ENCODE measurements at regions not wholly inside any gene's neighbourhood (a gene's known extent, or its start where the extent isn't known, plus 50 kb on each side); places are given as distances from the start of the nearest gene placed in this dataset.

- Histone ChIP-seq H4K8ac (ENCODE audit: low read length) (no peak overlapping the region), H3K36me3 (ENCODE audit: control insufficient read depth in 1 of 2, insufficient read depth in 2 of 2, low read depth in 1 of 2, low read length in 2 of 2) (no peaks in the 10 kb centered on the region), H2BK5ac (ENCODE audit: low read depth, low read length, poor library complexity, severe bottlenecking) (no peak overlapping the region), H3K4me3 (ENCODE audit: insufficient read depth in 1 of 2, low read depth in 1 of 2, low read length in 2 of 2) (no peak overlapping the region), H3K18ac (ENCODE audit: low read depth in 1 of 2, low read length in 2 of 2) (no peak overlapping the region), H3K9ac (ENCODE audit: low read length) (no peak overlapping the region), H3K9me3 (ENCODE audit: control insufficient read depth, low read length) (no peaks in the 10 kb centered on the region), H3K27ac (ENCODE audit: low read length, poor library complexity, severe bottlenecking) (no peak overlapping the region), H3K79me1 (replicated peaks; ENCODE audit: low read length, poor library complexity, severe bottlenecking) (no peaks in the 10 kb centered on the region), H3K4me1 (ENCODE audit: control insufficient read depth, insufficient read depth, low read depth, low read length) (no peaks in the 10 kb centered on the region), H3K14ac (ENCODE audit: low read length in 2 of 2) (no peak overlapping the region), H2BK120ac (ENCODE audit: low read depth, low read length) (no peak overlapping the region), H2AFZ (ENCODE audit: low read depth, low read length) (no peak overlapping the region), H2BK15ac (ENCODE audit: low read depth, poor library complexity, severe bottlenecking) (no peak overlapping the region), H3K27me3 (ENCODE audit: control insufficient read depth in 1 of 2, insufficient read depth in 1 of 2, low read length in 2 of 2) (peaks cover 0 to 4% of the 10 kb centered on the region in 2 experiments), H3K23ac (ENCODE audit: low read length in 2 of 2) (no peak overlapping the region), H2BK12ac (ENCODE audit: low read length in 2 of 2) (no peak overlapping the region), H3K4me2 (ENCODE audit: low read length, poor library complexity, severe bottlenecking) (no peak overlapping the region), H3K4ac (ENCODE audit: low read depth in 1 of 2, low read length in 2 of 2) (no peak overlapping the region), H2AK5ac (ENCODE audit: low read length, severe bottlenecking) (no peak overlapping the region), H4K91ac (ENCODE audit: low read length) (no peak overlapping the region)
- DNase-seq, result no peak
- 87% methylated on average over 1 of the region's 2 CpGs for WGBS
These were observed 462.1 kb upstream of the BRINP1 start for GRCh38 chr9:119831309-119831708.

GRCh38 chr9:119829748-119830147 is 460.5 kb upstream of the BRINP1 start:
- H3K9me3 ChIP-seq (ENCODE audit: control insufficient read depth, low read length), result no peaks in the 10 kb centered on the region
- H2BK120ac ChIP-seq (ENCODE audit: low read depth, low read length), result no peak overlapping the region
- H3K14ac ChIP-seq (ENCODE audit: low read length in 2 of 2), result no peak overlapping the region
- no peaks in the 10 kb centered on the region for H3K4me1 ChIP-seq (ENCODE audit: control insufficient read depth, insufficient read depth, low read depth, low read length)
- H4K8ac ChIP-seq (ENCODE audit: low read length), result no peak overlapping the region
- peaks cover 0 to 4% of the 10 kb centered on the region in 2 experiments for H3K27me3 ChIP-seq (ENCODE audit: control insufficient read depth in 1 of 2, insufficient read depth in 1 of 2, low read length in 2 of 2)
- H4K91ac ChIP-seq (ENCODE audit: low read length), result no peak overlapping the region
- no peak overlapping the region for H3K23ac ChIP-seq (ENCODE audit: low read length in 2 of 2)
- H2AFZ ChIP-seq (ENCODE audit: low read depth, low read length), result no peak overlapping the region
- H3K27ac ChIP-seq (ENCODE audit: low read length, poor library complexity, severe bottlenecking), result no peak overlapping the region
- WGBS, result 80% methylated on average over 2 of the region's 3 CpGs
- no peak overlapping the region for H2AK5ac ChIP-seq (ENCODE audit: low read length, severe bottlenecking)
- H3K4me3 ChIP-seq (ENCODE audit: insufficient read depth in 1 of 2, low read depth in 1 of 2, low read length in 2 of 2), result no peak overlapping the region
- no peak overlapping the region for H3K4ac ChIP-seq (ENCODE audit: low read depth in 1 of 2, low read length in 2 of 2)
- no peaks in the 10 kb centered on the region for H3K79me1 ChIP-seq (replicated peaks; ENCODE audit: low read length, poor library complexity, severe bottlenecking)
- no peak overlapping the region for H2BK15ac ChIP-seq (ENCODE audit: low read depth, poor library complexity, severe bottlenecking)
- no peak overlapping the region for H2BK5ac ChIP-seq (ENCODE audit: low read depth, low read length, poor library complexity, severe bottlenecking)
- no peak overlapping the region for H3K9ac ChIP-seq (ENCODE audit: low read length)
- H3K18ac ChIP-seq (ENCODE audit: low read depth in 1 of 2, low read length in 2 of 2), result no peak overlapping the region
- H2BK12ac ChIP-seq (ENCODE audit: low read length in 2 of 2), result no peak overlapping the region
- DNase-seq, result no peak
- H3K4me2 ChIP-seq (ENCODE audit: low read length, poor library complexity, severe bottlenecking), result no peak overlapping the region
- H3K36me3 ChIP-seq (ENCODE audit: control insufficient read depth in 1 of 2, insufficient read depth in 2 of 2, low read depth in 1 of 2, low read length in 2 of 2), result no peaks in the 10 kb centered on the region

DNA sequence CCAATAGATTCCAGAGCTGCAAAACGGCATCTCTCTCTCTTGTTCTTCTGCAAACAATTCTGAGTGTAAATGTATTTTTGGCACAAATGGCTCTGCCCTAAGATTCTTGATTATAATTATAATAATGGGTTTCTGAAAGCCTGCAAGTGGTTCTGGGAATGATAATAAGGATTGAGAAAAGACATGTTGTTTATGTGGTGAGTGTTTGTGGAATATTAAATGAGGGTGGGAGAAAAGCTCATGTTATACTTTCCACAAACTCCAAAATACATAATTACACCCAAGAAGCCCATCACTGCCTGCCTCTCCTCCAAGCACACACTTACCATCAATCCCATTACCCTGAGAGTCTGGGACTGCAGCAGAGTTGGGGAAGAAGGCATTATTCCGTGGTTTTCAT is 460.0 kb upstream of the BRINP1 start:
- H3K79me1 ChIP-seq (replicated peaks; ENCODE audit: low read length, poor library complexity, severe bottlenecking), result no peaks in the 10 kb centered on the region
- no peak overlapping the region for H2BK15ac ChIP-seq (ENCODE audit: low read depth, poor library complexity, severe bottlenecking)
- no peak for DNase-seq
- 65% methylated on average over 2 of the region's 2 CpGs for WGBS
- no peak overlapping the region for H3K18ac ChIP-seq (ENCODE audit: low read depth in 1 of 2, low read length in 2 of 2)
- no peak overlapping the region for H2AK5ac ChIP-seq (ENCODE audit: low read length, severe bottlenecking)
- H2AFZ ChIP-seq (ENCODE audit: low read depth, low read length), result no peak overlapping the region
- no peak overlapping the region for H4K8ac ChIP-seq (ENCODE audit: low read length)
- H3K4me3 ChIP-seq (ENCODE audit: insufficient read depth in 1 of 2, low read depth in 1 of 2, low read length in 2 of 2), result no peak overlapping the region
- no peak overlapping the region for H3K4ac ChIP-seq (ENCODE audit: low read depth in 1 of 2, low read length in 2 of 2)
- no peak overlapping the region for H3K9ac ChIP-seq (ENCODE audit: low read length)
- H3K23ac ChIP-seq (ENCODE audit: low read length in 2 of 2), result no peak overlapping the region
- no peak overlapping the region for H3K14ac ChIP-seq (ENCODE audit: low read length in 2 of 2)
- no peaks in the 10 kb centered on the region for H3K4me1 ChIP-seq (ENCODE audit: control insufficient read depth, insufficient read depth, low read depth, low read length)
- no peak overlapping the region for H4K91ac ChIP-seq (ENCODE audit: low read length)
- H3K9me3 ChIP-seq (ENCODE audit: control insufficient read depth, low read length), result no peaks in the 10 kb centered on the region
- no peak overlapping the region for H2BK12ac ChIP-seq (ENCODE audit: low read length in 2 of 2)
- H2BK5ac ChIP-seq (ENCODE audit: low read depth, low read length, poor library complexity, severe bottlenecking), result no peak overlapping the region
- peaks cover 0 to 4% of the 10 kb centered on the region in 2 experiments for H3K27me3 ChIP-seq (ENCODE audit: control insufficient read depth in 1 of 2, insufficient read depth in 1 of 2, low read length in 2 of 2)
- no peak overlapping the region for H3K4me2 ChIP-seq (ENCODE audit: low read length, poor library complexity, severe bottlenecking)
- no peak overlapping the region for H3K27ac ChIP-seq (ENCODE audit: low read length, poor library complexity, severe bottlenecking)
- H3K36me3 ChIP-seq (ENCODE audit: control insufficient read depth in 1 of 2, insufficient read depth in 2 of 2, low read depth in 1 of 2, low read length in 2 of 2), result no peaks in the 10 kb centered on the region
- H2BK120ac ChIP-seq (ENCODE audit: low read depth, low read length), result no peak overlapping the region

DNA sequence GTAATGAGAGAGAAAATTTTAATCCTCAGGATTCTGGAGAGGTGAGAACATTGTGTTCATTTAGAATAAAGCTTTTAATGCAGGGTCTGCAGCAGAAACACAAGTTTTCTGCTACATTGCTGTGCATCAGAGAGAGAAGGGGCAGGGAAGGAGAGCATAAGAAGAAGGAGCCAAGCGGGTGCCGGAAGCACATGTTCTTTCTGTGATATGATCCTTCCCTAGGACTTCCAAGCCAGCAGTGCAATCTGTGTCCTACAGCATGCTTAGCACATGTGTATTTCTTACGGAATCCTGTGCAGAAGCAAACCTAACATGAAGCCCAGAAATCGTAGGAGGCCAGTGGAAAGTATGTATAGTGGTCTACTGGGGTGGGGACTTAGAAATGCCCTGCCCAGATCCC is 458.3 kb upstream of the BRINP1 start:
- 84% methylated on average over 4 of the region's 4 CpGs for WGBS
- H3K18ac ChIP-seq (ENCODE audit: low read depth in 1 of 2, low read length in 2 of 2), result no peak overlapping the region
- H3K79me1 ChIP-seq (replicated peaks; ENCODE audit: low read length, poor library complexity, severe bottlenecking), result no peaks in the 10 kb centered on the region
- no peak overlapping the region for H4K8ac ChIP-seq (ENCODE audit: low read length)
- no peak overlapping the region for H3K4ac ChIP-seq (ENCODE audit: low read depth in 1 of 2, low read length in 2 of 2)
- H3K9me3 ChIP-seq (ENCODE audit: control insufficient read depth, low read length), result no peaks in the 10 kb centered on the region
- H3K23ac ChIP-seq (ENCODE audit: low read length in 2 of 2), result no peak overlapping the region
- no peaks in the 10 kb centered on the region for H3K36me3 ChIP-seq (ENCODE audit: control insufficient read depth in 1 of 2, insufficient read depth in 2 of 2, low read depth in 1 of 2, low read length in 2 of 2)
- no peak overlapping the region for H3K14ac ChIP-seq (ENCODE audit: low read length in 2 of 2)
- no peak overlapping the region for H2BK120ac ChIP-seq (ENCODE audit: low read depth, low read length)
- H4K91ac ChIP-seq (ENCODE audit: low read length), result no peak overlapping the region
- H3K4me3 ChIP-seq (ENCODE audit: insufficient read depth in 1 of 2, low read depth in 1 of 2, low read length in 2 of 2), result no peak overlapping the region
- no peak overlapping the region for H3K4me2 ChIP-seq (ENCODE audit: low read length, poor library complexity, severe bottlenecking)
- H2BK15ac ChIP-seq (ENCODE audit: low read depth, poor library complexity, severe bottlenecking), result no peak overlapping the region
- no peaks in the 10 kb centered on the region for H3K27me3 ChIP-seq (ENCODE audit: control insufficient read depth in 1 of 2, insufficient read depth in 1 of 2, low read length in 2 of 2)
- no peak overlapping the region for H3K27ac ChIP-seq (ENCODE audit: low read length, poor library complexity, severe bottlenecking)
- no peak overlapping the region for H2BK5ac ChIP-seq (ENCODE audit: low read depth, low read length, poor library complexity, severe bottlenecking)
- no peak overlapping the region for H2AFZ ChIP-seq (ENCODE audit: low read depth, low read length)
- no peaks in the 10 kb centered on the region for H3K4me1 ChIP-seq (ENCODE audit: control insufficient read depth, insufficient read depth, low read depth, low read length)
- H3K9ac ChIP-seq (ENCODE audit: low read length), result no peak overlapping the region
- H2BK12ac ChIP-seq (ENCODE audit: low read length in 2 of 2), result no peak overlapping the region
- no peak for DNase-seq
- no peak overlapping the region for H2AK5ac ChIP-seq (ENCODE audit: low read length, severe bottlenecking)

All from mesenchymal stem cell (in vitro differentiated cells and primary cell).